Stimulated activated CD8-positive, alpha-beta memory T cell treated with anti-CD3 and anti-CD28 coated beads, Interleukin-4, amount 100 ng/mL, for 24 hours (primary cell): ENCODE measurements at regions not wholly inside any gene's neighbourhood (a gene's known extent, or its start where the extent isn't known, plus 50 kb on each side); places are given as distances from the start of the nearest gene placed in this dataset.

ENCODE experiments used
- DNase-seq: peaks from one replicate; pipeline ENCODE4 v3.0.0-alpha.2; 2020; ENCODE audit warnings: low read depth

GRCh38 chr9:108710424-108710823, 145.4 kb downstream of the ACTL7B start:
- DNase-seq, result no peak

DNA sequence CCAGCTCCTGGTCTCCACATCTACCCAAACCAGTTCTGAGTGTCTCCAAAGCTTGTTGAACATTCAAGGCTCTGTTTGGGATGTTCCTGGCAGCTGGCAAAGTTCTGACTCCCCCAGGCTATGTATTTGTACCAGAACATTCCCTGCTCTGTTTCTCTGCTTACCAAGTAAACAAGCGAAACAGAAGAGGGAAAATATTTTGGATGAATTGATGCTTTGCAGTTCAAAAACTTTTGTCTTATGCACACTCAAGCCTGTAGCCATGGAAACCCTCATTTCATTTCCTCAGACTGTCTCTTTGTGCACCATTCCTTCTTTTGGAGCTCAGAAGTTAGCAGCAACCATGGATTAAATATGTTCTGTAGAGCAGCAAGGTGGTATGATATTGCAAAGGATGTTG, 145.8 kb downstream of the ACTL7B start:
- no peak for DNase-seq

- DNase-seq, result no peak
Observed at GRCh38 chr9:108709126-108709525, 146.7 kb downstream of the ACTL7B start.

DNA sequence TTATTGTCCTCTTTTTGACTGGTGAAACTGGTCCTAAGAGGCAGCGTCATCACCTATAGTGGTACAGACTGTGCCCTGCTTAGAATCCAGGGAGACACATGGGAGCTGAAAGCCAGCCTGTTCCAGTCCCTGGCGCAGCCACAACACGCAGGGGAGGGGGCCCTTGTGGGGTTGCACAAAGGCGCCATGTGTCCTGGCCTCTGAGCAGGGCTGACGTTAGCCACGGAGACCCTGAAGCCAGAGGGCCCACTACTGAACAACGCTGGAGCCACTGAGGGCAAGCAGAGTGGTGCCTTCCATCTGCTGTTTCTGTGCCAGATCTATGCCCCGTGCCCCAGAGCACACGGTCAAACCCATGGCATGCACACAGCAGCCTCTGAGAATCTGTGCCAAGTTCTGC, 147.3 kb downstream of the ACTL7B start:
- DNase-seq, result no peak

- DNase-seq, result no peak
Observed at GRCh38 chr9:108707120-108707519, 148.7 kb downstream of the ACTL7B start.

GRCh38 chr9:108704156-108704852, 151.5 kb downstream of the ACTL7B start:
- DNase-seq, result no peak

DNA sequence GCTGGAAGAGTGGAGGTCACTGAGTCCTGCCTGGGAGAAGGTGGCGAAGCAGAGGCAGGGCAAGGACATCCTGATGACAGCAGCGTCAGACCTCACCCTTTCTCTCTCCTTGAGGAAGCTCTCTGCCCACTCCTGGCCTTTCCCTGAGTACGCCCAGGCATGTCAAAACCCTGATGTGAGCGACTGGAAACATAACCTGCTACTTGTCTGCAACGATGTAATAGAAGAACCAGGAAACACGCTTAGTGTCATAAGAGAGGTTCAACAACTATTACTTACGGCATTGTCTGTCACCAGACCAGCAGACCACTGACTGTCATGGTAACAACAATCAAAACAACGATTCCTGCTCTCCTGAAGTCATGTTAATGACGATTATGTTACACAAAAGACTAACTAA, 152.4 kb downstream of the ACTL7B start:
- no peak for DNase-seq

DNA sequence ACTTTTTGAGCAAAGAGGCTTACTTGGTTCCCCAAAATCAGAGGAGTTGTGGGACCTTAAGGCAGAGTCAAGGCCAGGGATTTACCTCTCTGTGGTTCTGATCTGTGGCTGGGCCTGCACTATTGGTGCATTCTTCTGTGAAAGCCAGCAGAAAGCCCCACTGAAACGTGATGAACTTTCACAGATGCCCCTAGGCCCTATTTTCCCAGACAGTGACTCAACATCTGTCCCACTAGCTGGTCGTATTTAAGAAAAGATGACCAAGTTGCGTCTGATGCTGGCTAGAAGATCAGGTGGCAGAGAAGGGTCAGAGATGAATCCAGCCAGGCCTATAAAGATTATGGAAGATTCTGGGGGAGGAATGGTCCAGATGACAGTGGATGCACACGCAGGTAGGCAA, 153.1 kb downstream of the ACTL7B start:
- no peak for DNase-seq

- DNase-seq, result no peak
Observed at GRCh38 chr9:108698801-108699200, 157.0 kb downstream of the ACTL7B start.

DNA sequence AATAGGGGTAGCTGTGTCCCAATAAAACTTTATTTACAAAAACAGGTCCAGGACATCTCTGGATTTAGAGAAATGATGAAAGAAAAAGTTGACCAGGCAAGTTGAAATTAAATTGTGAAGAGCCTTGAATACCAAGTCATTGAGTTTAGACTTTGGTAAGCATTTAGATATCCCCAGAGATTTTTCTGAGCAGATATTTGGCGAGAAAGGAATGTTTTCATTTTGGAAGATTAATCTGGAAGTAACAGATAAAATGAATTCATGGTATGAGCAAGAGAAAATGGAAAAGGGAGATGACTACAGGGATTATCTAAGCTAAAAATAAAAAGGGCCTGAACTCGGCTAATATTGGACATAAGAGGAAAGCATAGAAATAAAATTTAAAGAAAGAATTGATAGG, 157.6 kb downstream of the ACTL7B start:
- no peak for DNase-seq

DNA sequence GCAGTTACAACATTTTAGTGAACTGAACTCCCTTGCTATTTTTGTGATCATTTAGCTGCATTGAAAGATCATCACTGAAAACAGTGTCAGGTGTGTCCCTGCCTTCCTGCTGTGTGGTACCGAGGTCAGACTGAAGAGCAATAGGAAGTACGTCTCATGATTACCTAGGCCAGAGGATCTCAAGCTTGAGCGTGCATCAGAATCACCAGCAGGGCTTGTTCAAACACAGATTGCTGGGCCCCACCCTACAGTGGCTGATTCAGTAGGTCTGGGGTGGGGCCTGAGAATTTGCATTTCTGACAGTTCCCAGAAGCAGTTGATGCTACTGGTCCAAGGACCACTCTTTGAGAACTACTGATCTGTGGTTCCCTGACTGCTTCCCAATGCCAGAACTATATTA, 159.6 kb downstream of the ACTL7B start:
- DNase-seq, result no peak

DNA sequence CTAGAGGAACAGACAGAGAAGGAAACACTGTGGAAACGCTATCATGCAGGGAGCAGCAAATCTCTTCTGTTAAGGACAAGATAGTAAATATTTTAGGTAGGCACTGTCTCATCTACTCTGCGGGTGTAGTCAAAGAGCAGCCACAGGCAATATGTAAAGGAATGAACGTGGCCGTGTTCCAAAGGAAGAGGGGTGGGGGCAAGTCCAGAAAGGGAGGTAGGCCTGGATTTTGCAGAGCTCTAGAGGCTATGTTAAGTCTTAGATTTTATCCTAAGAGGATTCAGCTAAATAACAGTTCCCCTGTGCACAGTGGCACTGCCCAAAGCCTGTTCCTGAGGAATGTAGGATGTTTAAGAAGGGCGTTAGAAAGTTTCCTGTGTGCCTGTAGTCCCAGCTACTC, 161.6 kb downstream of the ACTL7B start:
- no peak for DNase-seq

GRCh38 chr9:108691614-108692013, 164.2 kb downstream of the ACTL7B start:
- no peak for DNase-seq

DNA sequence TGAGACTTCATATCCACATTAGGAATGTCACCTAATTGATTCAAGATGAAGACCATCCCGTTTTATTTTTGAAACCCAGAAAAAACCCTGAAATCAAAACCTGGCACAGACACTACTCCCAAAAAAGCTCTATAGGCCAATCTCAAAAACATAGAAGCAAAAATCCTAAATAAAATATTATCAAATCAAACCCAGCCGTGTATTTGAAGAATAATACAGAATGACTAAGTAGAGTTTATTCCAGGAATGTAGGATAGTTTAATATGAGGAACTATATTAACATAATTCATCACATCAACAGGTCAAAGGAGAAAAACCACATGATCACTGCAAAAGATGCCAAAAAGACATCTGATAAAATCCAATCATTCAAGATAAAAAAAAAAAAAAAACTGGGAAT, 167.1 kb downstream of the ACTL7B start:
- DNase-seq, result no peak

DNA sequence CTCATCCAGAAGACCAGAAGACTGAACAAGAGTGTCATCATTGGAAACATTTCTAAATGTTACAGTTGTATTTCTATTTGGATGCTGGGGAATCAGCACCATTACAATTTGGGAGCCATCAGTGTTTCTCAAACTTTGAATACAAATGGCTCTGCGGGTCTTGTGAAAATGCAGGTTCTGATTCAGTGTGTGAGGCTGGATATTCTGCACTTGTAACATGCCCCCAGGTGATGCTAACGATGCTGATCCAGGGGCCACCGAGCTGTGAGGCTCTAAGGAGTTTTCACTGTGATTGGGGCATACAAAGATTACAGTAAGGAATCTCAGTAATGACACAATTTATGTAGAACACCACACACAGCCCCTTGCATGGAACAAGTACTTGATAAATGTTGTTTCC, 167.7 kb downstream of the ACTL7B start:
- no peak for DNase-seq

DNA sequence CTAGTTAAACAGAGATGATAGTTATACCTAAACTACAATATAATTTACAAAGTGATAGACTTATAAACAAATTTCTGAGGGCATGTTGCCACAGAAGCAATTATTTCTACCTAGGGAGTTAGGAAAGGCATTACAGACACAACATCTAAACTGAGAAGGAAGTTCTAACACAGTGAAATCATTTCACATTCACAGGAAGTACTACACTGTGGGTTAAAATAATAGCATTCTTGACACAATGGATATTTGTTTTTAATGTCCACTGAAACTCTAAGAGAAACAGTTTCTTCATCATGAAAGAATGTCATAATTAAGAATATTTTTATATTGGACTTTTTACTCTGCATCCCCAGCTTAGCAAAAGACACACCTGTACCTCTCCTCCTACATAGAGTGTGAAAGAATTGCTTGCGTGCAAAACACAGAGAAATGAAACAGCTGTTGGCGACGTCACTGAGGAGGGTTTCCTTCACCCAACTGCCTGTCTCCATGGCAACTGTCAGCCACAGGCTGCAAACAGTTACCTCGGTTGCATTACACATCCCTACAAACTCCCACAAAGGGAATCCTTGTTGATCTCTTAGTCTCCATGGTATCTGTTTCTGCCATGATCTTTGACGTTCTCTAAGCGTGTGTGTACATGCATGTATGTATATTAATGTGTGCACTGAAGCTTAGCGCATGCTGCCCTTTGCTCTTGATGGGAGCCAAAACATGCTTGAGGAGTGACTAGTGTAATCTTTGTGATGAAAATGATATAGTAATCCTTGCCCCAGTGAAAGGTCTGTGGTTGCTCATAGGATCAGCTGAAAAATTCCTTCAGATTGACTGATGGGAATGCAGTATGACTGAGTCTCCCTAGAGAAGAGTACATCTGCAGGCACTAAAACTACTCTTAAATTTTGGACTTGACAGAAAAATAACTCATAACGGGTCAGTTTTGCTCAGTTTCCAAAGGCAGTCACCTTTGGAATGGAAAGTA, 168.5 kb downstream of the ACTL7B start:
- DNase-seq, result no peak

GRCh38 chr9:108684288-108685025, 171.3 kb downstream of the ACTL7B start:
- DNase-seq, result no peak

DNA sequence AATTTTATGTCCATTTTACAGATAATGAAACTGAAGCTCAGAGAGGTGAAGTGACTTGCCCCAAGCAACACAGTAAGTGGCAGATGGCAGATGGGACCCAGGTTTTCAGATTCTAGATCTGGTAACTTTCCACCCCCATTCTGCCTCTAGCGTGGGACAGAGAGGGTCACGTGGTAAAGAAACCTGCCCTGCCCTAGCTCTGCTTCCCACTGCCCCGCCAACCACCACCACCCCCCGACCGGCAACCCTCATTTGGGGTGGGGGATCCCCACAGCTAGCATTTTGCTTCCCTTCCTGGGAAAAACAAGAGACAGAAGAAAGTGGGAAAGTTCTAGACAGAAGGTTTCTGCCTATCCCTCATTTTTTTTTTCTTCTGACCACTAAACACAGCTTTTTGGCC, 172.5 kb downstream of the ACTL7B start:
- DNase-seq, result no peak

DNA sequence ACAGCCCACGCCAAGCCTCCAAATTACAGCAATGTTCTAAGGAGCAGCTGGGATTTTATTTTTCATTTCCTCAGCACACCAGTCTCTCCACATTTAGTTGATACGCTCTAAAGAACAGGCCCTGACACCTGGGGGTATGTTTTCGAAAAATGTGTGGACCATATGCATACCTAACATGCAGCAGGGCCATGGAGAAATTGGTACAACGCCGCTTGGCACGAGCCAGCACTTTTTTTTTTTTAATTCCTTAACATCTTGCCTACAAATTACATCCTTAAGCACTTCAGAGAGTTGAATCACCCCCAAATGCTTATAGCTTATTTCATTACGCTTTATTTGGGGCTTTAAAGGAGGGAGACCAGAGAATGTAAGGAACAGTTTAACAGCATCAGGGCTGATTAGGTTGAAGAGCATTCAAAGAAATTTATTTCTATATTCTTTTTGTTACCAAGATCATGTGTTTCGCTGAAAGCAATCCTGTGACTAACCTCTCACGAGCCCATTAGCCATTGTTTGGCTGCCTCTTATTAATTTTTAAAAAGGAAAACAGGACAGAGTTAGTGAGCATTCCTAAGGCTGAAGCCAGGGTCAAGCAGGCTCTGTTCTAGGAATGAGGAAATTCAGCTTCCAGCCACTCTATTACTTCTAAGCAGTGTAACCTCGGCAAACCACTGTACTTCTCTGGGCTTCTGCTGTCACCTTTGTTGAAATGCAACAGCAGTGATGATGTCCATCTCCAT, 173.8 kb downstream of the ACTL7B start:
- DNase-seq, result no peak

DNA sequence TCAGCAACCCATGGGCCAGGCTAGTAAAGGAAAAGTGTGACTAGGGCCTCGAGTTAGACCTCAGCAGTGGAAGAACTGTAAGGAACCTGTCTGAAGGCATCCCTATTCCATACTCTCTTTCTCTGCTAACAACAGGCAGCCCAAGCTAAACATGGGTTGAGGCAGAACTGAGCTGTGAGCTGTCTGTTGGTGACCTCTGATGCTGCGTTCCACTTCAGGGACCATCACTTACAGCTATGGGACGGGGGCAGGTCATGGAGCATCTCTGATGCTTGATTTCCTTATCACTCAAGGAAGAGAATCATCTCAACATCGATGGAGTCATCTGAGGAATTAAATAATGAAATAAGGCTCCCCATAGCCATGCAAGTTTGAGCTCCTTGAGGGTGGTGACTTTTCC, 174.8 kb downstream of the ACTL7B start:
- DNase-seq, result no peak

DNA sequence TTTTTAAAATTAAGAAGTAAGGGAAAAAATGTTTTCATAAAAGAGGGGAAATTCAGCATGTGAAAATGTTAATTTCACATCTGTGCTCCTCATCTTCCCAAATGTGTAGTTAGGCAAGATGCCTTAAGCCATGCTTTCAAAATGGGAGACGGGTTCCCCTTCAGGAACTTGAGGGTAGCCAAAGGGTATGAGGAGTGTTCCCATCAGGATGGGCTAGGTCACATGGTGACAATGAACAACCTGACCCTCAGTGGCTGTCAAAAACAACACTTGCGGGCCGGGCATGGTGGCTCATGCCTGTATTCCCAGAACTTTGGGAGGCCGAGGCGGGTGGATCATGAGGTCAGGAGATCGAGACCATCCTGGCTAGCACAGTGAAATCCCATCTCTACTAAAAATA, 178.0 kb downstream of the ACTL7B start:
- DNase-seq, result no peak

- no peak for DNase-seq
Observed at GRCh38 chr9:108676355-108676754, 179.4 kb downstream of the ACTL7B start.
